RWPE1 (cell line): ENCODE measurements at regions not wholly inside any gene's neighbourhood (a gene's known extent, or its start where the extent isn't known, plus 50 kb on each side); places are given as distances from the start of the nearest gene placed in this dataset.

Source experiments
- CTCF ChIA-PET: fragments of 350-600 bp; sonication (Branson Sonifier 250); formaldehyde crosslinking; extraction: SDS; loops from one replicate; lab custom pipeline; 2021; lab: Yijun Ruan, JAX
- POLR2A ChIA-PET: fragments of 400-600 bp; formaldehyde crosslinking; extraction: SDS; loops from one replicate; lab custom pipeline; 2020; ENCODE audit warnings: antibody characterized with exemption; ENCODE audit not compliant: low non-redundant PET; lab: Yijun Ruan, JAX
- DNase-seq: peaks from one replicate; pipeline ENCODE4 v3.0.0; 2012; ENCODE audit warnings: low spot score
- H3K27ac ChIP-seq: fragments of 450-650 bp; 2 replicates; pipeline ENCODE4 v1.5.1; 2017
- CTCF ChIP-seq: fragments of 450-650 bp; conservative IDR thresholded peaks from 2 replicates; pipeline ENCODE4 v1.5.1; 2017; ENCODE audit warnings: low read depth, mild to moderate bottlenecking

GRCh38 chr14:95466506-95466905 lies 49.9 kb downstream of the SYNE3 start:
- ChIA-PET POLR2A (no interaction called here), CTCF (no interaction called here)
- no peak overlapping the region for H3K27ac ChIP-seq
- no peak for TF ChIP-seq CTCF
- DNase-seq = no peak

- H3K27ac ChIP-seq = no peak overlapping the region
- POLR2A ChIA-PET = no interaction called here
- CTCF ChIA-PET = no interaction called here
These were observed 50.5 kb downstream of the SYNE3 start for GRCh38 chr14:95465936-95466335.

GRCh38 chr14:95465358-95465757 lies 51.1 kb downstream of the SYNE3 start:
- TF ChIP-seq CTCF = no peak
- POLR2A ChIA-PET = no interaction called here
- no peak overlapping the region for H3K27ac ChIP-seq
- no peak for DNase-seq
- CTCF ChIA-PET = no interaction called here

More at GRCh38 chr14:95465936-95466335, 50.5 kb downstream of the SYNE3 start:
- no peak for TF ChIP-seq CTCF
- DNase-seq = no peak

GRCh38 chr14:95464514-95464913 lies 51.9 kb downstream of the SYNE3 start:
- DNase-seq = no peak
- no peak overlapping the region for H3K27ac ChIP-seq
- TF ChIP-seq CTCF = no peak
- ChIA-PET CTCF (interaction anchor here (0.7 kb wide), 1 partner anchor 889 kb away, joined by 9 read pairs; no protein-coding TSS in a partner anchor), POLR2A (no interaction called here)

GRCh38 chr14:95464103-95464502 lies 52.3 kb downstream of the SYNE3 start:
- POLR2A ChIA-PET = no interaction called here

GRCh38 chr14:95463171-95463901 lies 53.1 kb downstream of the SYNE3 start:
- peak overlapping the region; percentile 41 for H3K27ac ChIP-seq
- POLR2A ChIA-PET = no interaction called here
- TF ChIP-seq CTCF = no peak
- CTCF ChIA-PET = interaction anchor here (0.5 to 0.7 kb wide), 2 partner anchors 655 to 891 kb away, joined by 4 to 9 read pairs; no protein-coding TSS in a partner anchor
- DNase-seq = no peak

More at GRCh38 chr14:95464103-95464502, 52.3 kb downstream of the SYNE3 start:
- no peak for TF ChIP-seq CTCF
- no peak for DNase-seq
- peak overlapping the region; percentile 41 for H3K27ac ChIP-seq
- CTCF ChIA-PET = interaction anchor here (0.7 kb wide), 1 partner anchor 890 kb away, joined by 9 read pairs; no protein-coding TSS in a partner anchor
